Skin epidermis (tissue), 12 donors: ENCODE measurements at regions not wholly inside any gene's neighbourhood (a gene's known extent, or its start where the extent isn't known, plus 50 kb on each side); places are given as distances from the start of the nearest gene placed in this dataset.
"Not testable (repeated sequence)": the region's sequence is repeated elsewhere in the genome, so short reads cannot be mapped to it uniquely, and the experiment has no call there.

Experiments used
- H3K27ac ChIP-seq, 21 experiments: fragments of 200-600 bp; sonication (generic) in 11 of 21; one replicate each; pipeline ENCODE4 v1.5.0; 2020; ENCODE audit warnings: mild to moderate bottlenecking in 3 of 21, inconsistent platforms in 2 of 21, moderate library complexity in 2 of 21
- H3K4me3 ChIP-seq, 7 experiments: fragments of 200-600 bp; sonication (generic) in 2 of 7; one replicate each; pipeline ENCODE4 v1.5.0; 2020; ENCODE audit warnings: inconsistent platforms in 2 of 7, mild to moderate bottlenecking in 2 of 7, moderate library complexity in 1 of 7

GRCh38 chrX:39245024-39245423 lies 443.8 kb downstream of the MID1IP1 start:
- Histone ChIP-seq H3K27ac (no peak overlapping the region), H3K4me3 (no peak overlapping the region)

GRCh38 chrX:39247536-39247935 lies 446.3 kb downstream of the MID1IP1 start:
- Histone ChIP-seq H3K4me3 (no peak overlapping the region), H3K27ac (no peak overlapping the region)

GRCh38 chrX:39248330-39248729 lies 447.1 kb downstream of the MID1IP1 start:
- Histone ChIP-seq H3K27ac (no peak overlapping the region), H3K4me3 (no peak overlapping the region)

DNA sequence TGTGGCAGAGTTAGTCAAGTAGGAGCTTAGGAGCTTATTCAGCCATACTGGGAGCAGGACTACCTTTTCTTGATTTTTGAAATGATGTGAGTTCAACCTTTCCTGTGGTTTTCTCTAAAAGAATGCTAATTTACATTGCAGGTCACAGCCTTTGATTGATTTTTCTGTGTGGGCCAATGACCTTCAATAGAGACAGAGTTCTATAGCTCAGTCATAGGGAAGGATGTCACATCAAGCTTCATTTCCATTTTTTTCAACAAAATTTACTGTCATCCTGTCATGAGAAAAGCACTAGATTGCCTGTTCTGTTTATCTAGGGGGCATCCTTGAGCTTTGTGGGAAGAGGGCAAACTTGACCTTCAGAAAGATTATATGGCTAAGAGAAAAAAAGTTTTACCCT lies 448.7 kb downstream of the MID1IP1 start:
- Histone ChIP-seq H3K4me3 (no peak overlapping the region), H3K27ac (no peak overlapping the region)

DNA sequence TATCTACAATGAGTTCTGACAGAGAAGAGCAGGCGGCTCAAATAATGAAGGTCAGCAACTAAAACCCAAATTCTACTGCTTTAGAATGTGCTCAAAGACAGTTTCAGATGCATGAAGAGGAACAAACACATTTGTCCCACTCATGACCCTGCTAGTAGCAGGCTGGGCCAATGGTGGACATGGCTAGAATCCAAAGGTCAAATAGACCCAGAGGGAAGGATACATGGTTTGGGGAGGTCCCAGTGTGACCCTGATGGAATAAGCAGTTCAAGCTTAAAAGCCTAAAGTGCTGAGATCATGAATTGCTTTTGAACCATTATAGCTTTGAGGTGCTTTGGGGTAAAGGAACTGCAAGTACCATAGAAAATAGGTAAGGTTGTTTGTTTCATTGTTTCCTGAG lies 450.7 kb downstream of the MID1IP1 start:
- no peak overlapping the region for H3K27ac ChIP-seq

DNA sequence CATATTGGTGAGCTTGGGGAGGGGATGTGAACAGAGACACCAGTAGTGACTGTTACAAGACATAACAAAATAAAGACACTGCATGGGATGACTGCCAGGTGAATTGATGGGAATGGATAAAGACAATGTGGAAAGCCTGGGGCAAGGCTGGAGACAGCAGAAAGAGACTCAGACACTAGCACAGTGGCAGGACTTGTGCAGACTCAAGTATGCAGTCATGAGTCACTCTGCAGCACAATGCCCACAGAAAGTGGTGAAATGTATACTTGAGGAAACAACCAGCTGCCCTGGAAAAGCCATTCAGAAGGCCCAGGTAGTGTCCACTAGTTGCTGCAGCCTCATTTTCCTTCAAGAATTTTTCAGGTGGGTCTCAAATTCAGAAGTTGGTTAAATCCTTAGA lies 452.3 kb downstream of the MID1IP1 start:
- H3K4me3 ChIP-seq, result no peak overlapping the region
- H3K27ac ChIP-seq, result no peak overlapping the region

More for the DNA sequence above, 450.7 kb downstream of the MID1IP1 start:
- H3K4me3 ChIP-seq, result no peak overlapping the region

DNA sequence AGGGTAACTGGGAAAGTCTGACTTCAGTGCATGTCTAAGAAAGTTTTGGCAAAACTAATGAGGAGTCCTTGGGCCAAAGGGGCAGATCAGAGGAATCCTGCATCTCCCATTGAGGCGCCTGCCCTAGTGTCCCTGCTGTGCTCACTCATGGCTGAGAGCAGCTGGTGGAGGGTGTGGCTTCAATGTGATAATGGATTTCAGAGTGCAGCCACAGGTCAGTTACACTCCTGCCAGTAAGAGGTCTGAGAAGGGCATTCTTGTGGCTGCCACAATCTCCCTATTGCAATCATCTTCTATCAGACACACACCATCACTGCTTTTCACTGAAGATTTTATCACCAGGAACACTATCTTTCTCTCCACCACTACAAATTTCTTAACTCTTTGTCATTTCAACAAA lies 457.1 kb downstream of the MID1IP1 start:
- no peak overlapping the region for H3K27ac ChIP-seq
- H3K4me3 ChIP-seq, result no peak overlapping the region

DNA sequence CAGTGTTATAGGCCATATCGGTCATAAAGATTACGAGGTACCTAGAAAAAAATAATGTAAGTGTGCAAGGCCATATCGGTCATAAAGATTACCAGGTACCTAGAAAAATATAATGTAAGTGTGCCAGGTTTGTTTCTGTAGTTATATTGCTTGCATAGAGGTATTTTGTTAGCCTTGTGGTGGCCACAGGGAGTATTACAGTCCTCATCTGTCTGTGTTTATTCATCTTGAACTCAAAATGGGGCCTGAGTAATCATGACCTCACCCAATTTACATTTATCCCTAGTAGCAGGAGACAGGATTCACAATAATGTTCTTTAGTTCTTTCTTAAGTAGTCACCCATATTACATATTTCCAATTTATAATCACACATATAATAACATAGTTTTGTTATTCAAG lies 459.7 kb downstream of the MID1IP1 start:
- Histone ChIP-seq H3K4me3 (no peak overlapping the region), H3K27ac (no peak overlapping the region)

GRCh38 chrX:39261446-39262147 lies 460.3 kb downstream of the MID1IP1 start:
- H3K27ac ChIP-seq, result no peak overlapping the region
- H3K4me3 ChIP-seq, result no peak overlapping the region

DNA sequence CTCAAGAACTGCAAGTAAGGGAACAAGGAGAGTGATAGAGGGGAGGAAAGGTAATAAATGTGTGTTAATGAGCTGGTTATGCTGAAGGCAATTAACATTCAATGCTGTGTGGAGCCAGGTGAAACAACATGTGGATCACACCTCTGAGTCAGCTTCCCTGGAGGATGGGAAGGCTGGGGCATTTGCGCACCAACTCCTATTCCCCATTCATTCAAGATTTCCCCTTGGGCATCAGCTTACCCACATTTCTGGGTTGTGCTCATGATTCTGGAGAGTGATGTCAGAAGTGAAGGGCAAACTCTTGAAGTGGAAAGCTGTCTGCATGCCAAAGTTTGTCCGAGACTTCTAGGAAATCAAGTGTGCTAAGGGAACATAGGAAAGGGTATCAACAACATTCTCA lies 461.4 kb downstream of the MID1IP1 start:
- Histone ChIP-seq H3K4me3 (no peak overlapping the region), H3K27ac (no peak overlapping the region)

GRCh38 chrX:39264023-39264422 lies 462.8 kb downstream of the MID1IP1 start:
- no peak overlapping the region for H3K27ac ChIP-seq
- no peak overlapping the region for H3K4me3 ChIP-seq

- Histone ChIP-seq H3K27ac (no peak overlapping the region), H3K4me3 (no peak overlapping the region)
These were observed 465.9 kb downstream of the MID1IP1 start for GRCh38 chrX:39267176-39267575.

GRCh38 chrX:39268207-39268606 lies 466.9 kb downstream of the MID1IP1 start:
- H3K4me3 ChIP-seq, result no peak overlapping the region
- H3K27ac ChIP-seq, result no peak overlapping the region

DNA sequence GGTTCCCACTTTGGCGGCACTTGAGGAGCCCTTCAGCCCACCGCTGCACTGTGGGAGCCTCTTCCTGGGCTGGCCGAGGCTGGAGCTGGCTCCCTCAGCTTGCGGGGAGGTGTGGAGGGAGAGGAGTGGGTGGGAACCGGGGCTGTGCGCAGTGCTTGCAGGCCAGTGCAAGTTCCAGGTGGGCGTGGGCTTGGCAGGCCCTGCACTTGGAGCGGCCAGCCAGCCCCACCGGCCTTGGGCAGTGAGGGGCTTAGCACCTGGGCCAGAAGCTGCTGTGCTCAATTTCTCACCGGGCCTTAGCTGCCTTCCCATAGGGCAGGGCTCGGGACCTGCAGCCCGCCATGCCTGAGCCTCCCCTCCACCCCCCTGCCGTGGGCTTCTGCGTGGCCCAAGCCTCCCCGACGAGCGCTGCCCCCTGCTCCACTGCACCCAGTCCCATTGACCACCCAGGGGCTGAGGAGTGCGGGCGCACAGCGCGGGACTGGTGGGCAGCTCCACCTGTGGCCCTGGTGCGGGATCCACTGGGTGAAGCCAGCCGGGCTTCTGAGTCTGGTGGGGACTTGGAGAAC lies 474.3 kb downstream of the MID1IP1 start:
- H3K4me3 ChIP-seq, result no peak overlapping the region
- H3K27ac ChIP-seq, result no peak overlapping the region

DNA sequence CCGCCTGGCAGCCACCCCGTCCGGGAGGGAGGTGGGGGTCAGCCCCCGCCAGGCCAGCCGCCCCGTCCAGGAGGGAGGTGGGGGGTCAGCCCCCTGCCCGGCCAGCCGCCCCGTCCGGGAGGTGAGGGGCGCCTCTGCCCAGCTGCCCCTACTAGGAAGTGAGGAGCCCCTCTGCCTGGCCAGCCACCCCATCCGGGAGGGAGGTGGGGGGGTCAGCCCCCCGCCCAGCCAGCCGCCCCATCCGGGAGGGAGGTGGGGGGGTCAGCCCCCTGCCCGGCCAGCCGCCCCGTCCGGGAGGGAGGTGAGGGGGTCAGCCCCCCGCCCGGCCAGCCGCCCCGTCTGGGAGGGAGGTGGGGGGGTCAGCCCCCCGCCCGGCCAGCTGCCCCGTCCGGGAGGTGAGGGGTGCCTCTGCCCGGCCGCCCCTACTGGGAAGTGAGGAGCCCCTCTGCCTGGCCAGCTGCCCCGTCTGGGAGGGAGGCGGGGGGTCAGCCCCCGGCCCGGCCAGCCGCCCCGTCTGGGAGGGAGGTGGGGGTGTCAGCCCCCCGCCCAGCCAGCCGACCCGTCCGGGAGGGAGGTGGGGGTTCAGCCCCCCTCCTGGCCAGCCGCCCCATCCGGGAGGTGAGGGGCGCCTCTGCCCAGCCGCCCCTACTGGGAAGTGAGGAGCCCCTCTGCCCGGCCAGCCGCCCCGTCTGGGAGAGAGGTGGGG lies 476.6 kb downstream of the MID1IP1 start:
- not testable (repeated sequence) for H3K27ac ChIP-seq, H3K4me3 ChIP-seq

- no peak overlapping the region for H3K27ac ChIP-seq
These were observed 482.0 kb downstream of the MID1IP1 start for GRCh38 chrX:39283239-39283638.

GRCh38 chrX:39288592-39288991 lies 487.3 kb downstream of the MID1IP1 start:
- H3K27ac ChIP-seq, result no peak overlapping the region
- H3K4me3 ChIP-seq, result no peak overlapping the region

More at GRCh38 chrX:39283239-39283638, 482.0 kb downstream of the MID1IP1 start:
- H3K4me3 ChIP-seq, result no peak overlapping the region

DNA sequence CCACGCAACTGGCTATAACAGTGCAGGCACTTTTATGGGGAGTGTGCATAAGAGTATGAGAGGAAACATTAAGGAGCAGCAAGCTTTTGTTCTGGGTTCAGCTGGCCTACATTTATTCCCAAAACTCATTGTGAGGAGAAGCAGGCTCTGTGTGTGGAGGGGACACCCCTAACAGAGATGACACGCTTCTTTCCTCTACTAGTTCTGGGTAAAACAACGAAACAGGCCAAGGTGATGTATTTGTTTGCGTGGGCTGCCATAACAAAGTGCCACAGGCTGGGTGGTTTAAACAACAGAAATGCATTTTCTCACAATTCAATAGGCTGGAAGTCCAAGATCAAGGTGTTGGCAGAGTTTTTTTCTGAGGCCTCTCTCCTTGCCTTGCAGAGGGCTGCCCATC lies 488.6 kb downstream of the MID1IP1 start:
- H3K4me3 ChIP-seq, result no peak overlapping the region
- H3K27ac ChIP-seq, result no peak overlapping the region

GRCh38 chrX:39293203-39293602 lies 491.9 kb downstream of the MID1IP1 start:
- H3K27ac ChIP-seq, result no peak overlapping the region
- no peak overlapping the region for H3K4me3 ChIP-seq

DNA sequence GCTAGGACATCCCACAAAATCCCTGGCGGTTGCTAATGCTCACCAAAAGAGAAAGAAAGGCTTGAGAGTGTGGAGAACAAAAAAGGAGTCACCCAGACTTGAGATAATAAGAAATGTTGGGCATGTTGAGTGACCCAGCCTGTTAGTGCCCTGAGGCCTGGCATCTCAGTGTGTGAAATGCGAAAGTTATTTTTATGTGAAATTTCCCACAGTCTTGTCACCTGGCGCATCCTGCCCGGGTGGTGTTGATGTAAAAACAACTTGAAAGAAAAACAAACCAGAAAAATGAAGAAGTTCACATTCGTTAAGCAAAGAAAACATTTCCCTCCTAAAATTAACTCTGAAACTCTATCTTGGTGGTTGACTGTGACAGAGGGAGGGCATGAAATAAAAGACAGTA lies 495.2 kb downstream of the MID1IP1 start:
- Histone ChIP-seq H3K4me3 (no peak overlapping the region), H3K27ac (no peak overlapping the region)

- Histone ChIP-seq H3K27ac (no peak overlapping the region), H3K4me3 (no peak overlapping the region)
These were observed 497.6 kb downstream of the MID1IP1 start for GRCh38 chrX:39298821-39299220.
